ENCODE measurements at regions not wholly inside any gene's neighbourhood (a gene's known extent, or its start where the extent isn't known, plus 50 kb on each side); places are given as distances from the start of the nearest gene placed in this dataset.
"Not testable (repeated sequence)": the region's sequence is repeated elsewhere in the genome, so short reads cannot be mapped to it uniquely, and the experiment has no call there.

- H3K79me2 ChIP-seq (ENCODE audit: insufficient read depth, low read length), result no peaks in the 10 kb centered on the region
- no peak overlapping the region for H3K4me3 ChIP-seq (ENCODE audit: insufficient read depth, low read length)
- H3K4me1 ChIP-seq (ENCODE audit: insufficient read depth, low read length), result no peaks in the 10 kb centered on the region
- H3K27ac ChIP-seq (ENCODE audit: low read depth, low read length), result no peak overlapping the region
- no peak for DNase-seq (ENCODE audit: insufficient read length, low spot score, missing footprints)
- H3K9me3 ChIP-seq (ENCODE audit: low read depth, low read length), result no peaks in the 10 kb centered on the region
- no peak overlapping the region for H2AFZ ChIP-seq (ENCODE audit: low read length)
- no peaks in the 10 kb centered on the region for H3K27me3 ChIP-seq (ENCODE audit: insufficient read depth, low read length)
- no peak for TF ChIP-seq CTCF (IDR thresholded peaks at IDR 0.05; ENCODE audit: extremely low read depth, low read depth, low read length)
- no peaks in the 10 kb centered on the region for H3K36me3 ChIP-seq (ENCODE audit: insufficient read depth, low read length)
- H3K4me2 ChIP-seq (ENCODE audit: insufficient read depth, low read length), result no peak overlapping the region
- H4K20me1 ChIP-seq (ENCODE audit: insufficient read depth, low read length), result no peaks in the 10 kb centered on the region
Observed at GRCh38 chr2:212882626-212883025, 268.8 kb downstream of the IKZF2 start.

GRCh38 chr2:212876556-212876955, 274.9 kb downstream of the IKZF2 start:
- not testable (repeated sequence) for H4K20me1 ChIP-seq (ENCODE audit: insufficient read depth, low read length); H3K4me1 ChIP-seq (ENCODE audit: insufficient read depth, low read length); H3K79me2 ChIP-seq (ENCODE audit: insufficient read depth, low read length); H3K36me3 ChIP-seq (ENCODE audit: insufficient read depth, low read length); H3K4me2 ChIP-seq (ENCODE audit: insufficient read depth, low read length); H2AFZ ChIP-seq (ENCODE audit: low read length); DNase-seq (ENCODE audit: insufficient read length, low spot score, missing footprints); H3K9me3 ChIP-seq (ENCODE audit: low read depth, low read length); H3K27ac ChIP-seq (ENCODE audit: low read depth, low read length); H3K4me3 ChIP-seq (ENCODE audit: insufficient read depth, low read length); H3K27me3 ChIP-seq (ENCODE audit: insufficient read depth, low read length)

DNA sequence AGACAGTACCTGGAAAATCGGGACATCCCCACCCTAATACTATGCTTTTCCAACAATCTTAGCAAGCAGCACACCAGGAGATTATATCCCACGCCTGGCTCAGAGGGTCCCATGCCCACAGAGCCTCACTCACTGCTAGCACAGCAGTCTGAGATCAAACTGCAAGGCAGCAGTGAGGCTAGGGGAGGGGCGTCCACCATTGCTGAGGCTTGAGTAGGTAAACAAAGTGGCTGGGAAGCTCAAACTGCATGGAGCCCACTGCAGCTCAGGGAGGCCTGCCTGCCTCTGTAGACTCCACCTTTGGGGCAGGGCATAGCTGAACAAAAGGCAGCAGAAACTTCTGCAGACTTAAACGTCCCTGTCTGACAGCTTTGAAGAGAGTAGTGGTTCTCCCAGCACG, 275.5 kb downstream of the IKZF2 start:
- not testable (repeated sequence) for H4K20me1 ChIP-seq (ENCODE audit: insufficient read depth, low read length); H3K4me2 ChIP-seq (ENCODE audit: insufficient read depth, low read length); H2AFZ ChIP-seq (ENCODE audit: low read length); H3K36me3 ChIP-seq (ENCODE audit: insufficient read depth, low read length); H3K4me3 ChIP-seq (ENCODE audit: insufficient read depth, low read length); H3K27ac ChIP-seq (ENCODE audit: low read depth, low read length); DNase-seq (ENCODE audit: insufficient read length, low spot score, missing footprints); H3K27me3 ChIP-seq (ENCODE audit: insufficient read depth, low read length); H3K79me2 ChIP-seq (ENCODE audit: insufficient read depth, low read length); H3K4me1 ChIP-seq (ENCODE audit: insufficient read depth, low read length); H3K9me3 ChIP-seq (ENCODE audit: low read depth, low read length)

DNA sequence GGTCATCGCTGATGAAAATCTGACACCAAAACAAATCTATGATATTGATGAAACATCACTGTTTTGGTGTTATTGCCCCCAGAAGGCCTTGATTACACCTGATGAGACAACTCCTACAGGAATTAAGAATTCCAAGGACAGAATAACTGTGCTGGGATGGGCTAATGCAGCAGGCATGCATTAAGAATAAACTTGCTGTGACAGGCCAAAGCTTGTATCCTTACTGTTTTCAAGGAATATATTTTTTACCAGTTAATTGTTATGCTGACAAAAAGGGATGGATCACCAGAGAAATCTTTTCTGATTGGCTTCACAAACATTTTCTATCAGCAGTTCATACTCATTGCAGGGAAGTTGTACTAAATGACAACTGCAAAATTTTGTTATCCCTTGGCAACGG, 278.2 kb downstream of the IKZF2 start:
- H3K4me3 ChIP-seq (ENCODE audit: insufficient read depth, low read length), result no peak overlapping the region
- H3K27me3 ChIP-seq (ENCODE audit: insufficient read depth, low read length), result no peaks in the 10 kb centered on the region
- H3K79me2 ChIP-seq (ENCODE audit: insufficient read depth, low read length), result no peaks in the 10 kb centered on the region
- no peak overlapping the region for H2AFZ ChIP-seq (ENCODE audit: low read length)
- H3K27ac ChIP-seq (ENCODE audit: low read depth, low read length), result no peak overlapping the region
- no peaks in the 10 kb centered on the region for H4K20me1 ChIP-seq (ENCODE audit: insufficient read depth, low read length)
- no peak for DNase-seq (ENCODE audit: insufficient read length, low spot score, missing footprints)
- H3K36me3 ChIP-seq (ENCODE audit: insufficient read depth, low read length), result no peaks in the 10 kb centered on the region
- TF ChIP-seq CTCF (IDR thresholded peaks at IDR 0.05; ENCODE audit: extremely low read depth, low read depth, low read length), result no peak
- H3K4me1 ChIP-seq (ENCODE audit: insufficient read depth, low read length), result no peaks in the 10 kb centered on the region
- no peaks in the 10 kb centered on the region for H3K9me3 ChIP-seq (ENCODE audit: low read depth, low read length)
- H3K4me2 ChIP-seq (ENCODE audit: insufficient read depth, low read length), result no peak overlapping the region

- no peaks in the 10 kb centered on the region for H3K36me3 ChIP-seq (ENCODE audit: insufficient read depth, low read length)
- H4K20me1 ChIP-seq (ENCODE audit: insufficient read depth, low read length), result no peaks in the 10 kb centered on the region
- H3K4me2 ChIP-seq (ENCODE audit: insufficient read depth, low read length), result no peak overlapping the region
- TF ChIP-seq CTCF (IDR thresholded peaks at IDR 0.05; ENCODE audit: extremely low read depth, low read depth, low read length), result no peak
- no peak for DNase-seq (ENCODE audit: insufficient read length, low spot score, missing footprints)
- no peak overlapping the region for H3K4me3 ChIP-seq (ENCODE audit: insufficient read depth, low read length)
- H3K27ac ChIP-seq (ENCODE audit: low read depth, low read length), result no peak overlapping the region
- H3K9me3 ChIP-seq (ENCODE audit: low read depth, low read length), result no peaks in the 10 kb centered on the region
- H3K4me1 ChIP-seq (ENCODE audit: insufficient read depth, low read length), result no peaks in the 10 kb centered on the region
- no peaks in the 10 kb centered on the region for H3K79me2 ChIP-seq (ENCODE audit: insufficient read depth, low read length)
- no peaks in the 10 kb centered on the region for H3K27me3 ChIP-seq (ENCODE audit: insufficient read depth, low read length)
- H2AFZ ChIP-seq (ENCODE audit: low read length), result no peak overlapping the region
Observed at GRCh38 chr2:212871597-212871996, 279.8 kb downstream of the IKZF2 start.

All from osteoblast (primary cell).